GM23338 (cell line): ENCODE measurements at regions not wholly inside any gene's neighbourhood (a gene's known extent, or its start where the extent isn't known, plus 50 kb on each side); places are given as distances from the start of the nearest gene placed in this dataset.

ENCODE experiments used
- ATAC-seq: fragments of 200-7000 bp; cut with Tn5 transposase; 3 replicates; pipeline ENCODE4 v1.9.1; 2020
- DNase-seq: peaks from one replicate; pipeline ENCODE4 v3.0.0-alpha.2; 2015; ENCODE audit warnings: low spot score
- H2AFZ ChIP-seq: fragments of 200-600 bp; sonication (generic); 2 replicates; pipeline ENCODE4 v1.8.0; 2016; ENCODE audit warnings: antibody characterized with exemption, mild to moderate bottlenecking, moderate library complexity
- H3F3A ChIP-seq: fragments of 200-600 bp; sonication (generic); replicated peaks from 2 replicates; pipeline ENCODE4 v1.8.0; 2017; ENCODE audit warnings: antibody characterized with exemption, mixed run types, low read depth
- H3K27ac ChIP-seq: fragments of 200-600 bp; sonication (generic); 2 replicates; pipeline ENCODE4 v1.6.1; 2016; ENCODE audit warnings: low read depth
- H3K27me3 ChIP-seq: fragments of 200-600 bp; sonication (generic); 2 replicates; pipeline ENCODE4 v1.8.0; 2016; ENCODE audit warnings: mild to moderate bottlenecking, mixed run types, moderate library complexity; ENCODE audit not compliant: insufficient read depth
- H3K36me3 ChIP-seq: fragments of 200-600 bp; sonication (generic); 2 replicates; pipeline ENCODE4 v1.8.0; 2016; ENCODE audit warnings: mild to moderate bottlenecking; ENCODE audit not compliant: insufficient read depth
- H3K4me1 ChIP-seq: fragments of 200-600 bp; sonication (generic); 2 replicates; pipeline ENCODE4 v1.8.0; 2016; ENCODE audit warnings: mild to moderate bottlenecking, moderate library complexity; ENCODE audit not compliant: insufficient read depth
- H3K4me2 ChIP-seq: fragments of 200-600 bp; sonication (generic); 2 replicates; pipeline ENCODE4 v1.7.1; 2017; ENCODE audit warnings: mixed run types
- H3K4me3 ChIP-seq: fragments of 200-600 bp; sonication (generic); 2 replicates; pipeline ENCODE4 v1.6.1; 2016; ENCODE audit warnings: mixed run types
- H3K79me2 ChIP-seq: fragments of 200-600 bp; sonication (generic); replicated peaks from 2 replicates; pipeline ENCODE4 v1.8.0; 2017; ENCODE audit warnings: mild to moderate bottlenecking; ENCODE audit not compliant: insufficient read depth
- H3K9me2 ChIP-seq: fragments of 200-600 bp; sonication (generic); 2 replicates; pipeline ENCODE4 v1.8.0; 2017; ENCODE audit not compliant: insufficient read depth
- H4K20me1 ChIP-seq: fragments of 200-600 bp; sonication (generic); replicated peaks from 2 replicates; pipeline ENCODE4 v1.8.0; 2017; ENCODE audit warnings: mild to moderate bottlenecking; ENCODE audit not compliant: insufficient read depth
- H3K27ac Mint-ChIP-seq: 2 replicates; pipeline ENCODE4 v1.8.0; 2020; ENCODE audit warnings: inconsistent platforms, mild to moderate bottlenecking, moderate library complexity, mixed read lengths
- H3K27me3 Mint-ChIP-seq: 3 replicates; pipeline ENCODE4 v1.8.0; 2022; ENCODE audit warnings: low read depth, mild to moderate bottlenecking, moderate library complexity, mixed read lengths, inconsistent platforms; ENCODE audit not compliant: insufficient read depth, poor library complexity
- H3K36me3 Mint-ChIP-seq: 3 replicates; pipeline ENCODE4 v1.8.0; 2021; ENCODE audit warnings: low read depth, mild to moderate bottlenecking, inconsistent platforms, moderate library complexity, mixed read lengths
- H3K4me1 Mint-ChIP-seq: 3 replicates; pipeline ENCODE4 v1.8.0; 2020; ENCODE audit warnings: mild to moderate bottlenecking, inconsistent platforms, mixed read lengths
- H3K4me3 Mint-ChIP-seq: 3 replicates; pipeline ENCODE4 v1.8.0; 2021; ENCODE audit warnings: moderate library complexity, mild to moderate bottlenecking, inconsistent platforms, mixed read lengths
- H3K9me3 Mint-ChIP-seq: 3 replicates; pipeline ENCODE4 v1.8.0; 2020; ENCODE audit warnings: moderate library complexity, mild to moderate bottlenecking, inconsistent platforms, mixed read lengths
- CREB1 ChIP-seq: fragments of 250-450 bp; sonication (Bioruptor Pico); IDR thresholded peaks from 2 replicates; pipeline ENCODE4 v1.5.0; 2020; ENCODE audit warnings: low read depth, mild to moderate bottlenecking, moderate library complexity
- CTCF ChIP-seq, 2 experiments: fragments of 200-600 bp in 1 of 2; sonication (generic) in 1 of 2; conservative IDR thresholded peaks; 2 replicates each; pipeline versions ENCODE4 v1.5.1 to v1.6.1; 2016 to 2017; ENCODE audit warnings: antibody characterized with exemption in 2 of 2, low read depth in 2 of 2, mild to moderate bottlenecking in 2 of 2, moderate library complexity in 1 of 2
- ETS1 ChIP-seq: IDR thresholded peaks from 2 replicates; pipeline ENCODE4 v1.6.1; 2016; ENCODE audit warnings: antibody characterized with exemption
- EZH2 ChIP-seq: fragments of 200-600 bp; sonication (generic); IDR thresholded peaks from one replicate; pipeline ENCODE4 v1.8.0; 2017; ENCODE audit warnings: antibody characterized with exemption, mild to moderate bottlenecking, low read depth; ENCODE audit not compliant: unreplicated experiment
- EZH2phosphoT487 ChIP-seq: fragments of 200-600 bp; sonication (generic); IDR thresholded peaks from one replicate; pipeline ENCODE4 v1.8.1; 2018; ENCODE audit warnings: antibody characterized with exemption; ENCODE audit not compliant: unreplicated experiment
- JUNB ChIP-seq: IDR thresholded peaks from one replicate; pipeline ENCODE4 v1.6.1; 2016; ENCODE audit warnings: antibody characterized with exemption; ENCODE audit not compliant: unreplicated experiment
- NANOG ChIP-seq: IDR thresholded peaks from 2 replicates; pipeline ENCODE4 v1.6.1; 2016; ENCODE audit warnings: antibody characterized with exemption, borderline replicate concordance
- POLR2AphosphoS5 ChIP-seq: IDR thresholded peaks from 2 replicates; pipeline ENCODE4 v1.6.1; 2016; ENCODE audit warnings: antibody characterized with exemption, low read depth
- REST ChIP-seq: IDR thresholded peaks from one replicate; pipeline ENCODE4 v1.6.1; 2018; ENCODE audit warnings: antibody characterized with exemption; ENCODE audit not compliant: unreplicated experiment
- STAT1 ChIP-seq: IDR thresholded peaks from one replicate; pipeline ENCODE4 v1.6.1; 2016; ENCODE audit warnings: antibody characterized with exemption; ENCODE audit not compliant: unreplicated experiment
- ZNF114 ChIP-seq: fragments of 250-450 bp; sonication (Bioruptor Pico); IDR thresholded peaks from 2 replicates; pipeline ENCODE4 v1.5.0; 2020; ENCODE audit warnings: mild to moderate bottlenecking, moderate library complexity
- ZNF331 ChIP-seq: fragments of 250-450 bp; sonication (Bioruptor Pico); IDR thresholded peaks from 2 replicates; pipeline ENCODE4 v1.5.0; 2020; ENCODE audit warnings: low read depth, mild to moderate bottlenecking, moderate library complexity
- ZNF462 ChIP-seq: fragments of 250-450 bp; sonication (Bioruptor Pico); IDR thresholded peaks from 2 replicates; pipeline ENCODE4 v1.5.0; 2020; ENCODE audit warnings: mild to moderate bottlenecking, moderate library complexity

GRCh38 chr14:38578278-38578681, 322.4 kb upstream of the CLEC14A start:
- no peak for ATAC-seq
- no peaks in the 10 kb centered on the region for H3K9me3 Mint-ChIP-seq
- H3K27me3 ChIP-seq: no peaks in the 10 kb centered on the region
- H3K79me2 ChIP-seq: no peaks in the 10 kb centered on the region
- no peaks in the 10 kb centered on the region for H3K27me3 Mint-ChIP-seq
- no peak overlapping the region for H3K4me3 Mint-ChIP-seq
- no peaks in the 10 kb centered on the region for H3F3A ChIP-seq
- no peaks in the 10 kb centered on the region; the same call in 2 of the 3 replicates for H3K36me3 Mint-ChIP-seq
- H3K36me3 ChIP-seq: no peaks in the 10 kb centered on the region
- H3K9me2 ChIP-seq: no peaks in the 10 kb centered on the region; the same call in 1 of the 2 replicates
- no peaks in the 10 kb centered on the region for H4K20me1 ChIP-seq
- no peak for DNase-seq
- no peak overlapping the region for H3K27ac ChIP-seq
- TF ChIP-seq ZNF114 (CRISPR knock-in tag) (no peak), STAT1 (no peak), EZH2 (no peak), ZNF331 (CRISPR knock-in tag) (no peak), ZNF462 (CRISPR knock-in tag) (no peak), NANOG (no peak), EZH2phosphoT487 (no peak), CREB1 (no peak), JUNB (no peak), CTCF (conservative IDR thresholded peaks at IDR 0.05; ENCODE audit: low read depth in 2 of 2) (no peak), REST (no peak), ETS1 (no peak), POLR2AphosphoS5 (no peak)
- H3K4me3 ChIP-seq: no peak overlapping the region
- H3K4me1 ChIP-seq: 0 out of 2 replicates have a peak, but pooled peaks cover 3% of the 10 kb centered on the region
- H3K4me2 ChIP-seq: no peak overlapping the region
- no peak overlapping the region for H2AFZ ChIP-seq
- peaks cover 15% of the 10 kb centered on the region for H3K4me1 Mint-ChIP-seq
- H3K27ac Mint-ChIP-seq: peak overlapping the region; percentile 57; the same call in 1 of the 2 replicates
